GM18907 (cell line): ENCODE measurements at regions not wholly inside any gene's neighbourhood (a gene's known extent, or its start where the extent isn't known, plus 50 kb on each side); places are given as distances from the start of the nearest gene placed in this dataset.

Source experiments
- ATAC-seq: cut with Tn5 transposase; IDR thresholded peaks from one replicate; pipeline ENCODE4 v1.9.1; 2021; ENCODE audit warnings: mild to moderate bottlenecking, moderate library complexity; ENCODE audit not compliant: unreplicated experiment

DNA sequence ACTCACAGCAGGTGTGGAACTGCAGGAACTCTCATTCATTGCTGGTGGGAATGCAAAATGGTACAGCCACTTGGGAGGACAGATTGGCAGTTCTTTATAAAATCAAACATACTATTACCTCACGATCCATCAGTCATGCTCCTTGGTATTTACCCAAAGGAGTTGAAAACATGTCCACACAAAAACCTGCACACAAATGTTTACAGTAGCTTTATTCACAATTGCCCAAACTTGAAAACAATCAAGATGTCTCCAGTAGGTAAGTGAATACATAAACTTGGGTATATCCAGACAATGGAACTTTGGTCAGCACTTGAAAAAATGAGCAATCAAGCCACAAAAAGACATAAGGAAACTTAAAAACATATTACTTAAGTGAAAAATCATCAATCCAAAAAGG is 215.5 kb downstream of the IRX1 start:
- no peak for ATAC-seq

DNA sequence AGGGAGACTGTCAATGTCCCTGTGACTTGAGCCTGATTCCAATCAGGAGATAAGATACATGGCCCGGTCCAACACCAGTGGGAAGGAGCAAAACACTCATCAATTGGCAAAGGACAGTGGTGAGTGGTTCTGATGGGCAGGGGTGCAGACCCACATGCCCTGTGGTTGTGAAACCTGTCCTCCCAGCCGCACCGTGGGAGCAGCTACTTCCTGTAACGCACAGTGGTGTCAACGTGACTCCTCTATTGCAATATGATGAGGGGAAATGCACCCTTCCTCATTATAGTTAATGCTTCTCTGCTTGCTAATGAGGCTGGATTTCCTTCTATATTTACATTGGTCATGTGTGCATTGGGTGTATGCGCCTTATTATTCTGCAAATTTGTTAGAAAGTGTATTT is 223.0 kb downstream of the IRX1 start:
- ATAC-seq = no peak

DNA sequence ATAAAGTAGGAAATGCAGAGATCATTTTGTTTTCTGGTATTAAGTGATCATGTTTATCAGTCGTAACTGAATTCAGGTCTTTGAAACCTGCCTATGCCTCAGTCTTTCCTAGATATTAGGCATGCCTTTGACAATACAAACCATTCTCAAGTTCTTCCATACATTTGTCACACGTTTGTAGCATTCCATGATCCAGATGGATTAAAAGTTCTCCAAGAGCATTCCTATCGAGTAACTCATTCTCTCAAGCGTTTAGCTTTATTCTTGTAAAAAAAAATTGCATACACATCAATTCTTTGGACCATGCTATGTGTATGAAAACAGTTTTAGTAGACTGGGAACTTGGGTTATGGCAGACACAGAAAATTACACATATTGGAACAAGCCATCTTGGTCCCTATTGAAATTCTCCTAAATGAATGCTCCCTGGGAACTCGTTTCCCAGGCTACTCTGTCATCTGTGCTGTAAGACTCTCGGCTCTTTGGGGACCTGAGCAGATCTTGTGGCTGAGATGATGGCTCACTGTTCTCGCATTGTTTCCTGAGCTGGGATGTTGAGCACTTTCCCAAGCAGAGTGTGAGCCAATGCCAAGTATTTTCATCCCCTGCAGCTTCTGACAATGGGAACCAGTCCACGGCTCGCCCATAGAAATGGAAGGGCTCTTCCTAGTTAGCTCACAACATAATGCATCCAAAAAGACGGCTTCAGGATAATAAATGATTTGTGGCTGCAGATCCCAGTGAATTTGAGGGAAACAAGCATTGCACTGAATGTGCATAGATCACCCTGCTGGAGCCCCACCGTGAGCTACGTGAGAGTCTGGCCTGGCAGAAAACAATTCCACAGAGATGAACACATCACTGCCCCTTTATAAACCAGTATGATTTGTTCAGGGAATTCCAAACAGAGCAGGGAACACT is 230.2 kb downstream of the IRX1 start:
- ATAC-seq = no peak

DNA sequence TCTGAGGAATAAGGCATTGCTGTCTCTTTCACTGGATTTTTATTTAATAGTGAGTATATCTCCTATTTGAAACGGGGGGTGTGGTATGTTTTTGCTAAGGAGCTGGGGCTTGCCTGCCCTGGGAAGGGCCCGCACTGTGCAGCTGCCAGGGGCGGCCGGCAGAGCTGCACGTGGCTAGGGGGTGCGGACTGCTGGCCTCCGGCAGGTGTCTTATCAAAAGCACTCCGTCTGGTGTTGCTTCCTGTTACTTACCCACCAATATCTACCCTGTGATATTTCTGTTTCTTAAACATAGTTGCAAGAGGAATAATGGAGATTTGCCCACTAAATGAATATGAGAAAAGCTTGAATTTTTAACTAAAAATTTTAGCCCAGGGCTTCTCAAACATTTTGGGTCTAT is 232.0 kb downstream of the IRX1 start:
- ATAC-seq = no peak

DNA sequence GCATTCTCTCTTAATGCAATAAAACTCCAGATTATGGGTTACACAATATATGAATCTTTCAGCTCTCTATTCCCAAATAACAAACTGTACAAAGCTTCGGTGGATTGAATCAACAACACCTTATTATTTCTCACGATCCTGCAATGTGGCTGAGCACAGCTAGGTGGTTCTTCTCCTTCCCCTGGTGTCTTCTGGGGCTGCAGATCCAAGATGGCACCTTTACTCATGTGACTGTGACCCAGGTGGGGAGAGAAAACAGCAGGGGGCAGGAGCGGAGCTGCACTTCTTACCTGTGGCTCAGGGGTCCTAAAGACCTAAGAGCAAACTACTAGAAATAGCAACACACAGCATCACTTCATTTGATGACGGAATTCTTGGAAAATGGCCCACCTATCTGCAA is 233.1 kb downstream of the IRX1 start:
- no peak for ATAC-seq

DNA sequence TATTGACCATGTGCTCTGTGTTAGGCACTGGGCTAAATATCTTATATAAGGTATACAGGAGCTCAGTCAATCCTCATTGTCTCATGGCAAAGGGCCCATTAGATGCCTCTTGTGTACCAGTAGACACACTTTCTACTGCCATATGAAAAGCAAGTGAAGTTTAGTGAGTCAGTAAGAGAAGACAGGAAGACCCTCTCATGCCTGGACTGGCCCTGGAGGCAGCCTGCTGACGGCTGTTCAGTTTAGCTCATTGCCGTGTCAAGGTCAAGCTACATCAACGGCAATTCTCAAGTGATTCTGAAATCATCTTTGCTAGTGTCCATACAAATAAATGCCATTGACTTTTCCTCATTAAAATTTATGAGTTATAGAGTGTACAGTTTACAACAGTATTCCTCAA is 237.9 kb downstream of the IRX1 start:
- ATAC-seq = no peak

DNA sequence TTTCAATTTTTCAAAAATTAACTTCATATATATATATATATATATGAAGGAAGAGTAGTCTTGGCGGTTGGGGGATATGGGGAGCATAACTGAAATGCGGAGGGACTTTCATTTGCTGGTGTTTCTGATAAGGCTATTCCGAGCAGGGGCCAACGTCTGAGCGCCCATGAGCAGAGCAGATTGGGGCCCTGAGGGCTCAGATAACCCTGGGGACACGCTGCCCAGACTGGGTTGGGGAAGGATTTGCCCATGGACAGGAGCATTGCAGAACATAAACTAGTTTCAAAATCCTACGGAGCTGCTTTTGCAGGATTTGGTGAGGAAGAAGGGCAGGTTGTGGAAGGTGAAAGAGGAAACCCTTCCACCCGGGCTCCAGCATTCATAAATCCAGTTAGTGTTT is 240.2 kb downstream of the IRX1 start:
- no peak for ATAC-seq

DNA sequence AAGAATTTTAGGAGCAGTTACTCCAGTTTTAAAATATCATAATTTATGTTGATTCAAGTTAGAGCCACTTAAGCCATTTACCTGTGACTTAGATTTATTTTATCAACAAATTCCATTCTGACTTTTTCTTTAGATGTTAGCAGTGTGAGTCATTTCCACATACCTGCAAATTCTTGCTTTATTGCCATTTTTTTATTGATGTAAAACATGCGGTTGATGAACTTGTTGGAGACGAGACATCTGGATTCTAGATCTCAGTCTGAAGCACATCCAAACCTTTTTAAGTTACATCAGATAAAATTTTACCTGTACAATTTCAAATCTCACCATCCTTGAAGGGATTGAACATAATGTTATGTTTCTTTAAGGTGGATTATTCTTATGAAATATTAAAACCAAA is 240.9 kb downstream of the IRX1 start:
- no peak for ATAC-seq

DNA sequence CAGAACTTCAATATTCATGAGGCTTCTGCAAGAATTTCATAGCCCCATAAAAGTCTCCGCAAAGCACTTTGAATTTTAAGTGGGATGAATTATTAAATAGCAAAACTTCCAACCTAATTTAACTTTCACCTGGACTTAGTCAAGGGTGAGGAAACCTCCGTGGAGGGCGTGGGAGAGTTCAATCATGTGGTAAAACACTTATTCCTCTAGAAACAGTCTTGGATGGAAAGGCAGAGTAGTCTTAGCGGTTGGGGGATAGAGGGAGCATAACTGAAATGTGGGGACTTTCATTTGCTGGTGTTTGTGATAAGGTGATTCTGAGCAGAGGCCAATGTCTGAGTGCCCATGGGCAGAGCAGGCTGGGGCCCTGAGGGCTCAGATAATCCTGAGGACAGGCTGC is 241.9 kb downstream of the IRX1 start:
- no peak for ATAC-seq

DNA sequence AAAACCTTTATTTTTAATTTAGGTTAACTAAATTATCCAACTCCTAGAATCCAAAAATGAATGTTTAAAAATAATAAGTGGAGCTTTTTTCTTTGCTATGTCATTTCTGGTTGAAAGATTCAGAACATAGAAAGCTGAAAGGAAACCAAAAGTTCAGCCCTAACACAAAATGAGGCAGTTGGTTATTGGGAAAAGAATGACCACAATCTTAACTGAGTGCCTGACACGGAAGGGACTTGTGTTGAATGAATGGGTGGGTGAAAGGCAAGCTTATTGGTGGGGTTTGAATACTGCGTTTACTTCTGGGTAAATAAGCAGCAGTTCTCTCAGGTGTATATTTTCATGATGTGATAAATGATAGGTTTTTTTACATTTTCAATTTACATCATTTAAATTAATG is 243.5 kb downstream of the IRX1 start:
- no peak for ATAC-seq

DNA sequence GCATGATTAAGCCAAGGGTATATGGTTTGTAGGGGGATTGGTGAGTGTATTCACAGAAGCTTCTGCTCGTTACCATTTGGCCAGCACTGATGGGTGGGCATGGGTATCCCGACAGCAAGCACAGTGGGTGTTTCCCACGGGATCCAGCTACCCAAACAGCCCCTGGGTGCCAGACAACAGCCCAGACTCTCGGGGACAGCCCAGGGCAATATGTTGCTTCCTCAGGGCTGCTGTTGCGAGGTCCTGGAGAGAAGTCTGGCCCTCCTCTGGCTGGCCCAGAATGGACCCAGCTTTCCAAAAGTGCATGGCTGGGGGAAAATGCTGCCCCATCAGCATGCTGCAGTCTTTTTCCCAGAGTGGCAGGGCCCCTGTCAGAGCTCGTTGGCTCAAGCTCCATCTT is 247.0 kb downstream of the IRX1 start:
- no peak for ATAC-seq

DNA sequence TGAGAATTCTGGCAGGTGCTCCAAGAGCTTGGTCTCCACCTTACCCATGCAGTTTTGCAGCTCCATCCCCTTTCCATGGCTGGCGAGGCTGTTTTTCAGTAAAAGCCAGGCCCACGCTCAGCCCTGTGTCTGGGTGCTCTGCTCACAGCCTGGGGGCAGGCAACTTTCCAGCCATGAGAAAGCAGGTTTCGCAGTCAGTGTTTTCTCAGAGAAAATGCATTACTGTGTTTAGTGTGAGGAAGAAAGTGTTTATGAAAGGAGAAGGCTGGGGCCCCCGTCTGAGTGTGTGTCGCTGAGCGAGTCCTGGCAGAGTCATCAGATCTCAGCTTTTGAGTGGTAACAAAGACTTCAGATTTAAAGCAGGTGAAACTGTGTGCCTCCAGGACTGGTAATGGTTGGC is 248.1 kb downstream of the IRX1 start:
- no peak for ATAC-seq

DNA sequence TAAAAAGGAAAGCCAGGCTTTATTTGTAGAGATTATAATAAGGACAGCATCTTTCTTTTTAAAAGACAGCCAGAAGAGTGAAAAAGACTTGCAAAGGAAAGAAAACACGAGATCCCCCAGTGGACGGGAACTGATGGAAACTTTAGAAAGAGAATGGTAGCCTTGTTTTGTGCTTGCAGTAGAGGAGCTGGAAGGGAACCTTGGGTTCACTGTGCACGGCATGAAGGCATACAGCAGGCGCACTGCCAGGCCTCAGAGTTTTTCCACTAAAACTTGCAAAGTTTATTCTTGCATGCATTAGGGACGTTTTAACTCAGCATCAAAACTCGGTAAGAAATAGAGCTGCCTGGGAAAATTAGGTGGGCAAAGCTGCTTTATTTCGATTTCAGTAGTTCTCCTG is 248.6 kb downstream of the IRX1 start:
- ATAC-seq = no peak

DNA sequence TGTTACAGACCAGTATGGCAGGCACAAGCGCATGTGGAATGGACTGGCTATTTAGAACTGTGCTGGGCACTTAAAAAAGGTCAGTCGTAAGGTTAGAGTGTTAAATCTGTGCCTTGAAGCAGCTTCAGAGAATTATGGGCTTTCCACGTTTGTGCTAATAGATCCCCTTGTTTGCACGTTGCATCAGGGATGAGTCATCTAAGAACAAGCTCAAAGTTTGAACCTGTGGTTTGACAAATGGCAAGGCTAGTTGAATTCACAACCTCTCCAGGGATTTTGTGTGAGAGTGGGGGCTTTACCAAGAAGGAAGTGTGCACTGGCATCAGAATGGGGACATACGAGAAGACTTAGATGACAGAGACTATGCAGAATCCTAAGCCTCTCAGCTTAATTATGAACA is 249.6 kb downstream of the IRX1 start:
- ATAC-seq = no peak

DNA sequence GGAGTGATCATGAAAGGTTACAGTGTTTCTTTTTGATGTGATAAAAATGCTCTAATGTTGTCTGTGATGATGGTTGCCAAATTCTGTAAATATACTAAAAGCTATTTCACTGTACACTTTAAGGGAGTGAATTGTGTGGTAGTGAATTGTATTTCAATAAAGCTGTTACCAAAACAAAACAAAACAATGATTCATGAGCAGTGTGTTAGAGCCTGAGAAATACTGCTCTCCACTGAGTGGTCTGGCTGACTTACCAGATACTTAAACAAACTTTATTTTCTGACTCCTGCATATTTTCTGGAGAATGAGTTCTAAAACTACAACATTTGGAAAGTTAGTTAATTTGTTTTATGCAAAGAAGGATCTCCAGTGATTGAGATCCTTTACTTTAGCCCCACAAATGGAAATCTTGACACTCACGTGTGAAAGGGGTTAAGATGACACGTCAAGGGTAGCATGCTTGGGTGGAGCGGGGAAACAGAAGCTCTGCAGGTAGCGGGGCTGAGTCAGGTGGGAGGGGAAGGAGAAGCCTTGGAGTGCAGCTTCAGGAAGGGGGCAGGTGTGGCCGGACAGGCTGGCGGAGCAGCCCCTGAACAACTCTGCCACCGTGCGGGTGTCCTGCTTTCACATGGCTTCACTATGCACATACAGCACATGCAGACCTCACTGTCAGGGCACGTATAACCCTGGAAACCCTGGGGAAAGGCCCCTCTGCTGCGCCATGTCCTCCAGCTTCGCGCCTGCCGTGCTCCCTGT is 256.7 kb downstream of the IRX1 start:
- no peak for ATAC-seq

DNA sequence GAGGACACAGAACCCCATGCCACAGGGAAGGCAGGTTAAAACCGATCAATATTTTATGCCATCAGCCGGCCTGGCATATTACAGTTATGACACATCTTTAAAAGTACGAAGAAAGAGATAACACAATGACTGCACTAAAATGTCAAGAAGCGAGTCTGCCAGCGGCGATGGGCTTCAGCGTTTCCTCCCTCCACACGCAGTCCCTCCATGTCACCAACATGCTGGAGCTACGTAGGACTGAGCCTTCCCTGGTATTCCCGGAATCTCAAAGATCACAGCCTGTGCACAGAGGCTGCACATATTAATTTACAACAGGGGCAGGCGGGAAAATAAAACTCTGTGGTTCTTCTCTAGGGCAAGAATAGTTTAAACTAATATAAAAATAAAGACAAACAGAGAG is 257.7 kb downstream of the IRX1 start:
- ATAC-seq = no peak

DNA sequence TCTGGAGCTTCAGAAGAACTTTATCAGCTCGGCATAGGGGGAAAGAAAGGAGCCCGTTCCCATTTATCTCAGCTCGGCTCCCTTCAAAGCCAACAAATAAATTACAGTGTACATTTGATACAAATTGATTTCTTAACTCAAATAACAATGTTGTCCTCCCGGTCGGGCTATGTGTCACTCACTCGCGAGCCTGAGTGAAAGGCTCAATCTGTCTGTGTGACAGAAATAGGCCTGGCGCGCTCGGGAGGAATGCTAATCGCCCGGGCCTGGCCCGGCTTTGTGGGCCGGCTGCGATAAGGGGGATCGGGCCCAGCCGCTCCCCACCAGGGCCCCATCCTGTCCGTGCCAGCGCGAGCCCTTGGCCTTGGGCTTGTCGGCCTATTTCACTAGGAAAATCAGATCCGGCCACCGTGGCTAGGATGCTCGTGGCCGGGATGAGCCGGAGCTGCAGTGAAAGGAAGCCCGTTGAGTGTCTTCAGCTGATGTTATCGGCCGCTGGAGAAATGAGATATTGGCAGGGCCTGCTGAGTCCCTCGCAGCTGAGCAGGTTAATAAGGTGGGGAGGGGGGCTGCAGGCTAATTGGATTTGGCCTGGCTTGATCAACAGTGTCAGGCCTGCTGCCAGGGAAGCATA is 258.7 kb downstream of the IRX1 start:
- no peak for ATAC-seq

DNA sequence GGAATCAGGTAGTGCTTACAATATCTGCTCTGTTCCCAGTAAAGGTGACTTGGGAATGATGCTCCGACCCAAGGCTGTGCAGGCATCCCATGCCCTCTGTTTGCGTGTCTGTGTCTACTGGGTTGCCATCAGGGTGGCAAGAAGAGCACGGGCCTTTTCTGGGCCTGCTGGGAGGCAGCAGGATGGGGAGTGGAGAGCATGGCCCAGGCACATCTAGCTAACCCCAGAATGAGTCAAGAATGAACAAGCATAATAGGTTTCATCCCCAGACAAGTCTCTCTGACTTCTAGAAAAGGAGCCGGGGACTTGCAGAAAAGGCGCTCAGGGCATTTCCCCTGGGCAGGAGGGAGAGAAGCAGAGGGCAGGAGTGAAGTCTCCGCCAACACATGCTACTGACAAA is 260.4 kb downstream of the IRX1 start:
- no peak for ATAC-seq

DNA sequence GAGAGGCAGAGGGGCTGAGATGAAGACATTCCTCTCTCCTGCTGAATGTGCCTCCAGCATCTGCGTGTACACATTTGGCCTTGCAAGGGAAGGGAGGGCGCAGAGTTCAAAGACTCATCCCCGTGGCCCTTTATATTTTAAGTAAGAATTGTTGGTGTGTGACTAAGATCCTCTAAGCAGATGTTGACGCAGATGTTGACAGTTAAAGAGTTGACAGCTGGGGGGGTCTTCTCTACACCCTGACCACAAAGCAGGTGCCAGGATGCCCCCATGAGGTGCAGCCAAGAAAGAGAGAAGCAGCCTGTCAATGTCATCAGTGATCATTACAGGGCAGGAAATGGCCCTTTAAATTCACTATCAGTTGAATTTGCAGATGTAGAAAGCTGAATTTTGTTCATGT is 262.9 kb downstream of the IRX1 start:
- ATAC-seq = no peak

DNA sequence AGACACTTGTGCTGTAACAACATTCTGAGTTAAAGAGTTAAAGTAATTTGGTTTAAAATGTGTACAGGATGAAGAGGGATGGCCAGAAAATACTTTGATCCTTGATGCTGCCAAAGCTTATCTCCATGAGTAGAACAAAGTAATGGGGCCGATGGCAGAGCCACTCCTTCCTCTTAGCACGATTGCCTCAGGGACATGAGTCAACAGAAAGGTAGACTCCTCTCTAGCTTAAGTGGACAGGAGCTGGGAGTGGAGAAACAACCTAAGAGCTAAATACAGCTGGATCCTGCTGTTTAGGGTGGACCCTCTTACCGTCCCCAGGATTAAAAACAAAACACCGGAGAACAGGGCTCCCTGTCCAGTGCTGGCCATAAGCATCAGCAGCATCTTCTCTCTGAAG is 267.3 kb downstream of the IRX1 start:
- ATAC-seq = no peak

DNA sequence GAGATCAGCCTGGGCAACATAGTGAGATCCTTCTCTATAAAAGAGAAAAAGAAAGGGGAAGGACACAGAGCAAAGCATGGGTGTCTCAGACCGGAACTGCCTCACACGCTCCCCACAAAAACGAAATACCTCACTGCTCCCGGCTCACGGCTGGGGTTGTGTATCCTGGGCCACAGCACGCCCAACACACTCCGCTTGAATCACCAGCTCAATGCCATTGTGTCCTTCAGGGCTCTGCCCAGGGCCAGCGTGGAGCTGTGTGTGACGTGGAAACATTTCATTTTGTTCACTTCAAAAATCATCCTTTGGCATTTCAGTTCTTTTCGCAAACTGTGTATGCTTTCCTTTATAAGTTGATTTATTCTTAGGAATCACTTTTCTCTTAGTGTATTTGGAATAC is 279.5 kb downstream of the IRX1 start:
- ATAC-seq = no peak

DNA sequence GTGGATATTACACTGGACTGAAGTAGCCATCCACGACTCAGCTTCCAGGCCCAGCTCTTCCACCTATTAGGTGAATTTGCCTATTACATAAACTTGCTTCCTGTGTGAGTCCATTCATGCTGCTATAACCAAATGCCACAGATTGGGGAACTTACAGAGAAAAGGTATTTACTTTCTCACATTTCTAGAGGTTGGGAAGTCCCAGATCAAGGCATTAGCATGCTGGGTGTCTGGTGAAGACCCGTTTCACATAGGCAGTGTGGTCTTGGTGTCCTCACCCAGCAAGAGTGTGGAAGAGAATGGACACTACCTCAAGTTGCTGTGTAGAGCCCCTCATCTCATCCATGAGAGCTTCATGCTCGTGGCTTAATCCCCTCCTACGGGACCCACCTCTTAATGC is 282.6 kb downstream of the IRX1 start:
- no peak for ATAC-seq
